Mesenchymal stem cell (in vitro differentiated cells and primary cell): ENCODE measurements at regions not wholly inside any gene's neighbourhood (a gene's known extent, or its start where the extent isn't known, plus 50 kb on each side); places are given as distances from the start of the nearest gene placed in this dataset.

Experiments used
- DNase-seq: peaks from one replicate; pipeline ENCODE4 v3.0.0-alpha.2; 2013
- H2AFZ ChIP-seq: one replicate; pipeline ENCODE4 v1.6.1; 2013; ENCODE audit warnings: low read depth, mild to moderate bottlenecking, control low read depth, inconsistent platforms, low read length, moderate library complexity
- H2AK5ac ChIP-seq: 2 replicates; pipeline ENCODE4 v1.6.1; 2013; ENCODE audit warnings: low read length, moderate library complexity, mild to moderate bottlenecking, inconsistent platforms; ENCODE audit not compliant: severe bottlenecking
- H2BK120ac ChIP-seq: one replicate; pipeline ENCODE4 v1.6.1; 2013; ENCODE audit warnings: low read depth, mild to moderate bottlenecking, inconsistent platforms, low read length, moderate library complexity
- H2BK12ac ChIP-seq, 2 experiments: one replicate each; pipeline ENCODE4 v1.6.1; 2013; ENCODE audit warnings: inconsistent platforms in 2 of 2, low read length in 2 of 2, mild to moderate bottlenecking in 2 of 2, moderate library complexity in 2 of 2, control low read depth in 1 of 2
- H2BK15ac ChIP-seq: one replicate; pipeline ENCODE4 v1.6.1; 2013; ENCODE audit warnings: mild to moderate bottlenecking, low read depth, inconsistent platforms; ENCODE audit not compliant: poor library complexity, severe bottlenecking
- H2BK5ac ChIP-seq: 2 replicates; pipeline ENCODE4 v1.6.1; 2013; ENCODE audit warnings: low read depth, mild to moderate bottlenecking, low read length, control low read depth, inconsistent platforms; ENCODE audit not compliant: poor library complexity, severe bottlenecking
- H3K14ac ChIP-seq, 2 experiments: one replicate each; pipeline ENCODE4 v1.6.1; 2013; ENCODE audit warnings: inconsistent platforms in 2 of 2, low read length in 2 of 2, control low read depth in 1 of 2, mild to moderate bottlenecking in 1 of 2, moderate library complexity in 1 of 2
- H3K18ac ChIP-seq, 2 experiments: one replicate each; pipeline ENCODE4 v1.6.1; 2013; ENCODE audit warnings: inconsistent platforms in 2 of 2, low read length in 2 of 2, control low read depth in 1 of 2, low read depth in 1 of 2, mild to moderate bottlenecking in 1 of 2
- H3K23ac ChIP-seq, 2 experiments: one replicate each; pipeline ENCODE4 v1.6.1; 2013; ENCODE audit warnings: inconsistent platforms in 2 of 2, low read length in 2 of 2, mild to moderate bottlenecking in 2 of 2, moderate library complexity in 2 of 2, control low read depth in 1 of 2
- H3K27ac ChIP-seq: 2 replicates; pipeline ENCODE4 v1.5.1; 2013; ENCODE audit warnings: mild to moderate bottlenecking, moderate library complexity, low read length, control low read depth, inconsistent platforms; ENCODE audit not compliant: poor library complexity, severe bottlenecking
- H3K27me3 ChIP-seq, 2 experiments: 2 replicates each; pipeline versions ENCODE4 v1.6.1 to v1.7.0; 2013; ENCODE audit warnings: low read length in 2 of 2, mild to moderate bottlenecking in 2 of 2, moderate library complexity in 2 of 2, control low read depth in 1 of 2, inconsistent platforms in 1 of 2; ENCODE audit not compliant: control insufficient read depth in 1 of 2, insufficient read depth in 1 of 2
- H3K36me3 ChIP-seq, 2 experiments: 2 replicates each; pipeline versions ENCODE4 v1.6.1 to v1.7.0; 2013; ENCODE audit warnings: low read length in 2 of 2, control low read depth in 1 of 2, inconsistent platforms in 1 of 2, low read depth in 1 of 2, mild to moderate bottlenecking in 1 of 2; ENCODE audit not compliant: insufficient read depth in 2 of 2, control insufficient read depth in 1 of 2
- H3K4ac ChIP-seq, 2 experiments: one replicate each; pipeline ENCODE4 v1.6.1; 2013; ENCODE audit warnings: inconsistent platforms in 2 of 2, low read length in 2 of 2, mild to moderate bottlenecking in 2 of 2, moderate library complexity in 2 of 2, control low read depth in 1 of 2, low read depth in 1 of 2
- H3K4me1 ChIP-seq: 2 replicates; pipeline ENCODE4 v1.6.1; 2013; ENCODE audit warnings: low read depth, low read length, control low read depth; ENCODE audit not compliant: control insufficient read depth, insufficient read depth
- H3K4me2 ChIP-seq: 2 replicates; pipeline ENCODE4 v1.6.1; 2013; ENCODE audit warnings: low read length, mild to moderate bottlenecking, inconsistent platforms; ENCODE audit not compliant: poor library complexity, severe bottlenecking
- H3K4me3 ChIP-seq, 2 experiments: 2 replicates each; pipeline versions ENCODE4 v1.5.1 to v1.7.0; 2013; ENCODE audit warnings: low read length in 2 of 2, mild to moderate bottlenecking in 2 of 2, control low read depth in 1 of 2, low read depth in 1 of 2; ENCODE audit not compliant: insufficient read depth in 1 of 2
- H3K79me1 ChIP-seq: replicated peaks from 2 replicates; pipeline ENCODE4 v1.6.1; 2013; ENCODE audit warnings: mild to moderate bottlenecking, control low read depth, low read length, inconsistent platforms; ENCODE audit not compliant: poor library complexity, severe bottlenecking
- H3K9ac ChIP-seq: 2 replicates; pipeline ENCODE4 v1.7.0; 2013; ENCODE audit warnings: mild to moderate bottlenecking, low read length, moderate library complexity
- H3K9me3 ChIP-seq: 2 replicates; pipeline ENCODE4 v1.7.0; 2013; ENCODE audit warnings: mild to moderate bottlenecking, low read length; ENCODE audit not compliant: control insufficient read depth
- H4K8ac ChIP-seq: one replicate; pipeline ENCODE4 v1.6.1; 2013; ENCODE audit warnings: inconsistent platforms, mild to moderate bottlenecking, low read length, moderate library complexity
- H4K91ac ChIP-seq: one replicate; pipeline ENCODE4 v1.6.1; 2013; ENCODE audit warnings: mild to moderate bottlenecking, low read length, inconsistent platforms
- WGBS: methylation state at CpG from one replicate; pipeline ENCODE4 v1.1.7; 2013; ENCODE audit warnings: mixed read lengths; 5-methylcytosine and 5-hydroxymethylcytosine counted together

DNA sequence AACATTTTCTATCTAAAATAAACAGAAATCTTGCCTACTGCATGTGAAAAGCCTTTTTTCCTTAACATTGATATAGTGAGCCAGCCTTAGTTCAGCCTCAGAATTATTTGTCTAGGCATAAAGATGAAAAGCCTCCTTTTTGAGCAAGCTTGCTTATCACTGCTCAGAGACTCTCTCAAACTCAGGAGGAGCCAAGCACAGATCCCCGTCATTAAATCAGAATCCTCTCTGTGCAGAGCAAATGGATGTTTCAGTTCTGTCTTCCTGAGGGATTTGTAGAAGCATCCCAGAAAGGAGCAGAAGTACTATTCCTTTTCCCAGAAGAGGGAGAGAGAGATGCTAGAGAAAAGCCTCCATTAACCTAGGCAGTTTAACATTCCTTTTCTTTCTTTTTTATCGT is 186.9 kb upstream of the LNX1 start:
- Histone ChIP-seq H3K23ac (no peak overlapping the region), H4K91ac (no peak overlapping the region), H3K14ac (no peak overlapping the region), H3K4me3 (no peak overlapping the region), H2BK12ac (peak overlapping the region in 1 of 2 experiments; percentile 6), H3K9ac (peak overlapping the region; percentile 54), H2AFZ (no peak overlapping the region), H3K4ac (peak overlapping the region in 1 of 2 experiments; percentile 97), H2BK5ac (no peak overlapping the region), H3K79me1 (no peaks in the 10 kb centered on the region), H3K27me3 (no peaks in the 10 kb centered on the region), H2AK5ac (no peak overlapping the region), H4K8ac (no peak overlapping the region), H3K27ac (no peak overlapping the region), H3K18ac (peak overlapping the region in 1 of 2 experiments; percentile 35), H3K36me3 (no peaks in the 10 kb centered on the region), H3K4me2 (no peak overlapping the region), H3K4me1 (peaks cover 5% of the 10 kb centered on the region), H2BK120ac (no peak overlapping the region), H3K9me3 (no peaks in the 10 kb centered on the region), H2BK15ac (no peak overlapping the region)
- no CpG with 5 or more reads among the region's 2 CpGs for WGBS
- DNase-seq, result peak; percentile 10

DNA sequence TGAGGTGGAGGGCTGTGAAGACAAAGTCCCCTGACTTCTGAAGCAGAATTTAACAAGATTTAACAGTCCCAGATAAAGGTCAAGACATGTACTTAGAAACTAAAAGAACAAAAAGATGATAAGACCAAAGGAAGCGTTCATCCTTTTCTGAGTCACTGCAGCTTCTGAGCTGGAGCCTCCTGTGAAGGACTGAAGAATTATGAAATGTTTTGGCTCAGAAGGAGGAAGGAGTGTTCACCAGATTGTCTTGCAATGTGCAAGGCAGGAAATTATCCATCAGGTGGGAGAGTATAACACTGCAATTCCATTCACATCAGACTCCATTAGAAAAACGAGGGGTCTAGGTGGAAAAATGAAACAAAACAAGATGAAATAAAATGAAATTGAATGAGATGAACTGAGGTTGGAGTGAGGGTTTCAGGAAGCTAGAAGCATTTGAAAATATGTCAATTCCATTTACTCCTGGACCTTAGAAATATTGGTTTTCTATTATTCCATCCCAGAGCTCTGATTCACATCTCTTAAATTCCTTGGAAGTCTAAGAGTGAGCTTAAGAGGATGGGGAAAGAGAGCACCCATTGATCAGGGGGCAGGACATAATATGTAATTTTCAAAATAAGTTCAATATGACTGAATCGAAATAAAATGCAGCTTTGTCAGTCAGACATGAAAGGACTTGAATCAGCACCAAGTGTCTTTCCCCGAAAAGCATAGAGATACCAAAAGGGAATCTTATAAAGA is 186.1 kb upstream of the LNX1 start:
- Histone ChIP-seq H3K4me3 (no peak overlapping the region), H2BK5ac (no peak overlapping the region), H3K9ac (peak overlapping the region; percentile 54), H4K8ac (no peak overlapping the region), H2BK15ac (no peak overlapping the region), H3K14ac (no peak overlapping the region), H3K27me3 (no peaks in the 10 kb centered on the region), H2AFZ (no peak overlapping the region), H2BK120ac (no peak overlapping the region), H3K4ac (no peak overlapping the region), H2AK5ac (no peak overlapping the region), H3K18ac (no peak overlapping the region), H3K4me1 (peaks cover 5% of the 10 kb centered on the region), H4K91ac (no peak overlapping the region), H3K9me3 (no peaks in the 10 kb centered on the region), H2BK12ac (no peak overlapping the region), H3K79me1 (no peaks in the 10 kb centered on the region), H3K27ac (no peak overlapping the region), H3K4me2 (no peak overlapping the region), H3K23ac (no peak overlapping the region), H3K36me3 (no peaks in the 10 kb centered on the region)
- 64% methylated on average over 3 of the region's 4 CpGs for WGBS
- peak; percentile 74 for DNase-seq

DNA sequence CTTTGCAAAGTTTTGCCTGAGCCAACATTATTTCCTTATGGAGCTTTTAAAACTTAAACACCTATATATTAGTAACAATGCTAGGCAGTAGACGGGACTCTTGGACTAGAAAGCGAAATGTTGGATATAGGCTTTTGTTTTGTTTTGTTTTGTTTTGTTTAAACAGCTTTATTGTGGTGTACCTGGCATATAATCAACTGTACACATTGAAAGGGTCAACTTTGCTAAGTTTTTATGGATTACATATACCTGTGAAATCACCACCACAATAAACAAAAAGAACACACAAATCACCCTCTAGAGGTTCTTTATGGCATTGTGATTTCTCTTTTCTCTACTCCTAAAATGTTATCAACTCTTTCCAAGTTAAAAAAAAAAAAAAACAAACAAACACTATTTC is 184.9 kb upstream of the LNX1 start:
- H3K4me3 ChIP-seq, result no peak overlapping the region
- no peaks in the 10 kb centered on the region for H3K79me1 ChIP-seq
- H3K18ac ChIP-seq, result no peak overlapping the region
- no peak overlapping the region for H3K14ac ChIP-seq
- H3K36me3 ChIP-seq, result no peaks in the 10 kb centered on the region
- no peak overlapping the region for H2AK5ac ChIP-seq
- no peak overlapping the region for H3K4ac ChIP-seq
- no peak overlapping the region for H4K91ac ChIP-seq
- no peaks in the 10 kb centered on the region for H3K27me3 ChIP-seq
- H2BK12ac ChIP-seq, result no peak overlapping the region
- no peak overlapping the region for H3K9ac ChIP-seq
- no peak overlapping the region for H4K8ac ChIP-seq
- H2BK5ac ChIP-seq, result no peak overlapping the region
- no peaks in the 10 kb centered on the region for H3K9me3 ChIP-seq
- no CpG with 5 or more reads among the region's 2 CpGs for WGBS
- H3K27ac ChIP-seq, result no peak overlapping the region
- H2BK120ac ChIP-seq, result no peak overlapping the region
- no peak for DNase-seq
- no peak overlapping the region for H2BK15ac ChIP-seq
- H3K4me1 ChIP-seq, result no peaks in the 10 kb centered on the region
- no peak overlapping the region for H3K23ac ChIP-seq
- H3K4me2 ChIP-seq, result no peak overlapping the region
- H2AFZ ChIP-seq, result no peak overlapping the region

GRCh38 chr4:53775381-53775780 is 184.1 kb upstream of the LNX1 start:
- Histone ChIP-seq H3K9ac (no peak overlapping the region), H3K18ac (no peak overlapping the region), H2BK5ac (no peak overlapping the region), H3K27ac (no peak overlapping the region), H3K27me3 (no peaks in the 10 kb centered on the region), H4K8ac (no peak overlapping the region), H3K9me3 (no peaks in the 10 kb centered on the region), H2AFZ (no peak overlapping the region), H3K79me1 (no peaks in the 10 kb centered on the region), H2BK120ac (no peak overlapping the region), H4K91ac (no peak overlapping the region), H2AK5ac (no peak overlapping the region), H2BK12ac (peak overlapping the region in 1 of 2 experiments; percentile 54), H3K4me2 (no peak overlapping the region), H3K23ac (no peak overlapping the region), H3K14ac (no peak overlapping the region), H2BK15ac (no peak overlapping the region), H3K4ac (no peak overlapping the region), H3K4me3 (no peak overlapping the region), H3K36me3 (no peaks in the 10 kb centered on the region), H3K4me1 (no peaks in the 10 kb centered on the region)
- 93% methylated on average over 4 of the region's 4 CpGs for WGBS
- no peak for DNase-seq
